GM13977 (cell line): ENCODE measurements at regions not wholly inside any gene's neighbourhood (a gene's known extent, or its start where the extent isn't known, plus 50 kb on each side); places are given as distances from the start of the nearest gene placed in this dataset.

Experiments used
- DNase-seq: peaks from one replicate; pipeline ENCODE4 v3.0.0; 2012; ENCODE audit warnings: low spot score
- in situ Hi-C: fragments of 300-500 bp; cut with MboI; formaldehyde crosslinking; loops from one replicate; pipeline ENCODE4 v1.12.0; 2022; ENCODE audit warnings: low sequenced_read_pairs, low pct_unique_long_range_greater_than_20kb, mixed read lengths, inconsistent platforms; ENCODE audit not compliant: unreplicated experiment
- TF ChIP-seq, protein P1 (sequence below): IDR thresholded peaks from 2 replicates; pipeline ENCODE4 v1.5.1; 2012; ENCODE audit warnings: mild to moderate bottlenecking, control low read depth; ENCODE audit not compliant: insufficient read depth; ENCODE audit errors: extremely low read depth, missing control alignments

DNA sequence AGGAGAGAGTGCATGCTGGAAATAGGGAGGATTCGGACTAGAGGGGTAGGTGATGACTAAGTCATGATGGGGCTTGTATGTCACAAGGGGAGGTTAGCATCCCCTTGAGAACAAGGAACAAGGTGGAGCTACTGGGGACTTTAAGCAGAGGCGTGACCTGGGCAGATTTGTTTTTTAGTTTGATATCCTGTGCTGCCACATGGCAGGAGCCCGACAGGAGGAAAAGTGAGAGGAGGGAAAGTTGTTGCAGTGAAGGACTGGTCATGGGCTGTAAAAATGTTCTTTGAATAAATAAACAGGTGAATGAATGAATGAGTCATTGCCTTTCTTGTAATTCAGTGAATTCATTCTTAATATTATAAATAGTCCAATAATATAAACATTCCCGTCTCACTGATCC lies 365.1 kb upstream of the CDH5 start:
- no peak for DNase-seq
- TF ChIP-seq, protein P1, sequence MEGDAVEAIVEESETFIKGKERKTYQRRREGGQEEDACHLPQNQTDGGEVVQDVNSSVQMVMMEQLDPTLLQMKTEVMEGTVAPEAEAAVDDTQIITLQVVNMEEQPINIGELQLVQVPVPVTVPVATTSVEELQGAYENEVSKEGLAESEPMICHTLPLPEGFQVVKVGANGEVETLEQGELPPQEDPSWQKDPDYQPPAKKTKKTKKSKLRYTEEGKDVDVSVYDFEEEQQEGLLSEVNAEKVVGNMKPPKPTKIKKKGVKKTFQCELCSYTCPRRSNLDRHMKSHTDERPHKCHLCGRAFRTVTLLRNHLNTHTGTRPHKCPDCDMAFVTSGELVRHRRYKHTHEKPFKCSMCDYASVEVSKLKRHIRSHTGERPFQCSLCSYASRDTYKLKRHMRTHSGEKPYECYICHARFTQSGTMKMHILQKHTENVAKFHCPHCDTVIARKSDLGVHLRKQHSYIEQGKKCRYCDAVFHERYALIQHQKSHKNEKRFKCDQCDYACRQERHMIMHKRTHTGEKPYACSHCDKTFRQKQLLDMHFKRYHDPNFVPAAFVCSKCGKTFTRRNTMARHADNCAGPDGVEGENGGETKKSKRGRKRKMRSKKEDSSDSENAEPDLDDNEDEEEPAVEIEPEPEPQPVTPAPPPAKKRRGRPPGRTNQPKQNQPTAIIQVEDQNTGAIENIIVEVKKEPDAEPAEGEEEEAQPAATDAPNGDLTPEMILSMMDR = no peak
- in situ Hi-C loops = no loop called here

- TF ChIP-seq, protein P1 = no peak
- no peak for DNase-seq
- in situ Hi-C loops = no loop called here
Measured at GRCh38 chr16:65998443-65998842, 368.0 kb upstream of the CDH5 start.

DNA sequence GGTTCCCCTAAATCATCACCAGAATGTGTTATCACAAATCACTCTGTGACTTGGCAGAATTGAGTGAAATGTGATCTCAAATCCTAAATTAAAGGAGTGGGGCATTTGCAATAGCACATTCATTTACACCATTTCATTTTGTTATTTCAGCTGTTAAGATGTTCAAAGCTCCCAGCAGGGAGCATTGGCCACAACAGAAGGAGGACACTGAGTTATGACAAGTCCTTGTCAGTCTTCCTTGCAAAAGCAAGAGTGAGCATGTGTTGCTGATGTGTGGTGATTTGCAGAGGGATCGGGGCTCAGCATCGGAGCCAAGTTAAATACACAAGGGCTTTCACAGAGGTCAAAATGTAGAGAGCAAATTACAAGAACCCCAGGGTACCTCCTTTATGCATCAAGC lies 372.2 kb upstream of the CDH5 start:
- TF ChIP-seq, protein P1 = no peak
- no peak for DNase-seq
- in situ Hi-C loops = no loop called here

GRCh38 chr16:65991149-65991701 lies 375.3 kb upstream of the CDH5 start:
- TF ChIP-seq, protein P1 = no peak
- no peak for DNase-seq
- in situ Hi-C loops = no loop called here

- DNase-seq = no peak
- TF ChIP-seq, protein P1 = no peak
- in situ Hi-C loops = no loop called here
Measured at GRCh38 chr16:65989861-65990604, 376.5 kb upstream of the CDH5 start.

- DNase-seq = no peak
- TF ChIP-seq, protein P1 = no peak
- in situ Hi-C loops = no loop called here
Measured at GRCh38 chr16:65988024-65988595, 378.4 kb upstream of the CDH5 start.
